ENCODE measurements at regions not wholly inside any gene's neighbourhood (a gene's known extent, or its start where the extent isn't known, plus 50 kb on each side); places are given as distances from the start of the nearest gene placed in this dataset.
"Not testable (repeated sequence)": the region's sequence is repeated elsewhere in the genome, so short reads cannot be mapped to it uniquely, and the experiment has no call there.

- no peak for DNase-seq
Measured at GRCh38 chr3:5767304-5767703, 579.8 kb downstream of the EDEM1 start.

- no peak for DNase-seq
Measured at GRCh38 chr3:5768281-5768945, 580.9 kb downstream of the EDEM1 start.

DNA sequence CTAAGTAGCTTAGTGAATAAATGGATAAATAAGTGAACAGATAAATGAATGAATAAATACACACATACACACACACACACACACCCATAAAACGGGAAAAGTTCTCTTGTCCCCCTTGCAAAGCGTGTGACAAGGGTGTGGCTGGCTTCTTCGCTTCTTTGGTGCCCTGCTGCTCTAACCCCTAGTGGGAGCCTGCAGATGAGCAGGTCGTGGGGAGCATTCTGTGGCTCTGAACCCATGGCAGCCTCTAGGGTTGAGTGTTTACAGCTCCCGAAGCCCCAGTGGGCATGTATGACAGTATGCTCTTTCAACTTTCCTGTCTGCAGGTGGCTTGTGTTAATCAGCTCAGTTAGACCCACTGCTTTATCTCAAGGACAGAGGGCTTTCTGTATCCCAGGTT, 582.3 kb downstream of the EDEM1 start:
- no peak for DNase-seq

GRCh38 chr3:5774337-5774736, 586.8 kb downstream of the EDEM1 start:
- DNase-seq = no peak

- not testable (repeated sequence) for DNase-seq
Measured at GRCh38 chr3:5775100-5775499, 587.6 kb downstream of the EDEM1 start.

- DNase-seq = no peak
Measured at GRCh38 chr3:5784690-5785089, 597.2 kb downstream of the EDEM1 start.

- DNase-seq = no peak
Measured at GRCh38 chr3:5787861-5788488, 600.5 kb downstream of the EDEM1 start.

DNA sequence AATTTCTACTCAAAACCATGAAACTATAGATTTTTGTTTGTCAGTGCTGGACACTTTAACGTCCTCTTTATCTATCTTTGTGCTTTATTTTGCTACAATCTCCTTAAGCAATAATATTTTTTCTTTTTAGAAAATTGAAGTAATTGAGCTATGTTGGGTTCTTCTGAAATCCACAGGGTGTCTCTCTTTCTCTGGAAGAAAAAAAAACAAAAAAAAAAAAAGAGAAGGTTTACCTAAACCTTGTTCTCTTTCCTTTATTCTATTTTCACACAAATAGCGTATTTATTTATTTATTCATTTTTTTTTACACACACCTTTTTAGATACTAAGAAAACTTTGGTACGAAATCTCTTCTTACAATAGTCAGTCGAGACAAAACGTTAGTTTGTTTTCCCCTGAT, 601.0 kb downstream of the EDEM1 start:
- no peak for DNase-seq

DNA sequence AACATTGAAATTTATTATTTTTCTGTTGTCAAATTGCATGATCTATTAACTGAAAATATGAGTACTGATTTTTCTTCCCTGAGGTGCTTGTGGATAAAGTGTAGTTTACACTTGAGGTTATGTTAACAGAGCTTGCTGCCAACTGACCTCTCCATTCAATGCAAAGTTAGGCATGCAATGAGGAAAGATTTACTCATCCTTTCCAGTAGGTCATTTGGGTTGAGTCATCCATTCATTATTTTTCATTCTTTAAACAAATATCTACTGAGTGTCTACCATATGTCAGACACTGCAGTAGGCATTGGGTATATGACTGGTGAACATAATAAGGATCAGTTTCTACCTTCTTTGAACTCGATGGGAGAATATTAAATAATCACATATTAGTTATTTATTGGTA, 604.1 kb downstream of the EDEM1 start:
- no peak for DNase-seq

DNA sequence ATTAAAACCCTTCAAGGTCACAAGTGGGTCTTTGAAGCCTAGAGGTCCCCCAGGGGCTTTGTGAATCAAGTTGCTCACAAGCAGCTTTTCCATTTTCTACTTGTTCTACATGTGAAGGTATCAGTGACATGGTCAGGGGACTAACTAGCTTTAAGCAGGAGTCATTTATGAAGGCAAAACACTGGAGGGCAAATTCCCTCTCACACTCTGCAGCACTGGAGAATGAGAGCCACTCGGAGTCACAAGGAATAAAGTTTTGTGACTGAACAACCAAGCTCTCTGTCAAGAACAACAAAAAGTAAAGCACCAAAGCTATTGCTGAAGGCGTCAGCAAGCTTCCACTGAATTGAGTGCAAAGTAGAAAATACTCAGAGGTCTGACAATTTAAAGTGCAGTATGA, 609.0 kb downstream of the EDEM1 start:
- no peak for DNase-seq

DNA sequence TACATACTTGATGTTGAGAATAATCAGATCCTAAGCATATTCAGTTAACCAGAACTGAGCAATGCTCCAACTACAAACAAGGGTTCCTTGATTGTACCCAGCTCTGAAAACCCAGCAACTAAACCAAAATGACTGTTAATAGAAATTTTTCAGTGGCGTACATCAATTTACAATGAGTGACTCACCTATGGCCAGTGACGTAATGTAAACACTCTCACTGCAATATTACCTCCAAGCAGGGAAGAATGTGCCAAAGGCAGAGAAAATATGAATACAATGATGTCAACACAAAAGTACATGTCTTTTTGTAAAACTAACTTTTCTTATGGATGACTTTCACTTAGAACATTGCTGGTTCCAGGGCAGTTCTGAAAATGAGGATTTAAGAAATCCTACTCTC, 611.3 kb downstream of the EDEM1 start:
- DNase-seq = no peak

- DNase-seq = no peak
Measured at GRCh38 chr3:5799398-5799797, 611.9 kb downstream of the EDEM1 start.

GRCh38 chr3:5800965-5801364, 613.5 kb downstream of the EDEM1 start:
- no peak for DNase-seq

GRCh38 chr3:5806192-5806591, 618.7 kb downstream of the EDEM1 start:
- DNase-seq = no peak

DNA sequence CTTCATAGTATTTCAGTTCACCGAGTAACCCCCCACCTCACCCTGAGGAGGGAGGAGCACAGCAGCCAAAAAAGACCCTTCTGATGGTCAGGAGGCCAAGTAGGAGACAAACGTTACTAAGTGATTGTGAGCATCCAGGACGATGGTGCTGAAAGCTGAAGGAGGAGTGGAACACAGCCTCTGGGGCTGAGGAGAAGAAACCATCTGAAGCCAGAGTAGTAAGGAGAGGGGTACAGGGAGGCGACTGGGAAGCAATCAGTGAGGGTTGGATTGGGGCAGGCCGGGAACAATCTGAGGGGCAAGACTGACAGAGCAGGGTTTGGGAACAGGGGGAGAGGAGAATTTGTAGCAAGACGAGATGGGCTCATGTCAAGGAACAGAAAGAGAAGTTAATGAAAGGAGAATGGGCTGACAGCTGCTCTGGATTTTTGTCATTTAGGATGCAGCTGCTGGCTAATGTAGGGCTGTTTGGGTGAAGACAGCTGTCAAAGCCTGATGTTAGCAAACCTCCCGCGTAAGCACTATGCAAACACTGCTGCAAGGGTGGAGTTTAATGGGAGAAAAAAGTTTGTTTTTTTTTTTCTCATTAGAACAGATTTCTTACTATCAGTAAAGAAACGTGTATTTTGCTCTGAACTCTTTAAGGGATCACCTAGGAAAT, 622.2 kb downstream of the EDEM1 start:
- no peak for DNase-seq

- no peak for DNase-seq
Measured at GRCh38 chr3:5811016-5811415, 623.5 kb downstream of the EDEM1 start.

DNA sequence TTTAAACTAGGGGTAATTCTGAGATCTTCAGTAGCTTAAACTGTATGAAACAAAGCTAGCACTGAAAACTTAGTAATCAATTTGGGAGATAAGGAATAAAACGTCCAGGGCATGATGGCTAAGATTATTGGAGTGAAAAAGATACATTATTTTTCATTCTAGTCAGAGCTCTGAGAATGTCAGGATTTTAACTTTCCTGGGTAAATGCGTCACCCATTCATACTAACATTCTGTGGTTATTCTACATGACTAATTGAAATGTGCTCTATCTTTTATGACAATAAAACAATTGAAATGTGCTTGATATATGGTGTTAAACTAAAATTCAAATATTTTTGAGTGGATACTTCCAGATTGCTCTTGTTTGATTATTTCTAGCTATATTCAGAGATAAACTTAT, 626.0 kb downstream of the EDEM1 start:
- DNase-seq = no peak

GRCh38 chr3:5822843-5823242, 635.3 kb downstream of the EDEM1 start:
- no peak for DNase-seq

GRCh38 chr3:5826467-5826866, 639.0 kb downstream of the EDEM1 start:
- DNase-seq = no peak

DNA sequence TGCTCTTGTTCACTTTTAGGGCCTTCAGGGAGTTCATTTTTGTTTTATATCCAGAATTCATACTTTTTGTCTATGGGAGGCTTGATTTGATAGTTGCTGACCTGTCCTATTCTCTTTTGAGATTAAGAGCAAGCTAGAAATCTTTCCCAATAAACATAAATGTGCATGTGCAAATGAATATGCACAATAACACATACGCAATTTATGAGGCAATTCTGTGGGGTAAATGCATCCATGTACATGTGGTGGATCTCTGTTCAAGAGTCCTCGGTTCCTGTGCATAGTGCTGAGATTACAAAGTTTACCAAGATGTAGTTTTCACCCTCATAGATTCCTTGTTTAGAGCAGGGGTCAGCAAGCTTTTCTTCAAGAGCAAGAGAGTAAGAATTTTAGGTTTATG, 640.7 kb downstream of the EDEM1 start:
- no peak for DNase-seq

DNA sequence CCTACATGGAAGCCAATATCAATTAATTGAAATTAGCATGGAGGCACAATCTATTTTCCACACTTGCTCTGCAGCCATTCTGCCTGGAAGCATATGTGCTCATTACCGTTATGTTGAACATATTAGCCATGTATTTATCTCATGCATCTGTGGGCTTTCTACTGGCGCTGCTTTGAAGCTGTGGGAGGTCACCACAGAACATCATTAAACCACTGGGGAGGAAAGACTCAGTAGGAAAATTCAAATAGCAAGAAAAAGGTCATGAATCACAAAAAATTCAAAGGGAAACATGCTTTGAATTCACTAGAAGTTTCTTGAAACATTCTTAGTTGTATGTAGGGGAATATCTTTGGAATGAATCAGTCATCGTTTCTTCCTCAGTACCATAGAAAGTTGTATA, 652.5 kb downstream of the EDEM1 start:
- no peak for DNase-seq

- DNase-seq = no peak
Measured at GRCh38 chr3:5841599-5841998, 654.1 kb downstream of the EDEM1 start.

DNA sequence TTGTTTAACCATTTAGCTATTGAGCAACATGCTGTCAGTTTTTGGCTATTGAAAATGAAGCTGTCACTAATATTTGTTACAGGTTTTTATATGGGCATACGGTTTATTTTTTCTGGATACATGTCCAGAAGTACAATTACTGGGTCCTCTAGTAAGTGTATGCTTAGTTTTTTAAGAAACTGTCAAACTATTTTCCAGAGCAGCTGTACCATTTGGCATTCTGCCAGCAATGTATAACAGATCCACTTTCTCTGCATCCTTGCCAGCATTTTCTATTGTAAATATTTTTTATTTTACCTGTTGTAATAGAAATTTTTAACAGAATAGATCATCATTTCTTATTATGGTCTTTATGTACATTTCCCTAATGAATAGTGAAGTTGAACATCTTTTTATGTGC, 658.8 kb downstream of the EDEM1 start:
- no peak for DNase-seq

DNA sequence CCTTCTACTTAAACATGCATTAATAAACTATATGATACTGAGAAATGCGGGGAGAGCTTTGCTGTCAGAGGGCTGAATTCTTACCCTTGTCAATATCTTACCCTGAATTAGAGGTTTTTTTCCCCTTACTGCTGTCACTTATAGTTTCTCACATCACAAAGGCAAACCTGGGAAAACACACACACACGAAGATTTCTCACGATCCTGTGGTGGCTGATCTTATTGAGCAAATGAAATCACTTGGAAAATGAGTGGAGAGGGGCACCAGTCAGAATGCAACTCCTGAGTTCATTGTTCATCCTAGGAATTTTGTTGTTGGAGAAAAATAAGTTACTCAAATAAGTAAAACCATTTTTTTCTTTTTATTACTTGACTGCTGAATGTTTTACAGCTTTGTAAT, 673.6 kb downstream of the EDEM1 start:
- DNase-seq = no peak

- DNase-seq = no peak
Measured at GRCh38 chr3:5874931-5875341, 687.4 kb downstream of the EDEM1 start.
